ENCODE measurements at regions not wholly inside any gene's neighbourhood (a gene's known extent, or its start where the extent isn't known, plus 50 kb on each side); places are given as distances from the start of the nearest gene placed in this dataset.

- Mint-ChIP-seq H3K9me3 (peaks cover 2% of the 10 kb centered on the region), H3K27ac (no peak overlapping the region), H3K27me3 (ENCODE audit: insufficient read depth, low read depth) (peaks cover 2% of the 10 kb centered on the region), H3K36me3 (no peaks in the 10 kb centered on the region), H3K4me1 (peaks cover 21% of the 10 kb centered on the region), H3K4me3 (no peak overlapping the region)
- no peaks in the 10 kb centered on the region for H3K27me3 ChIP-seq
- H3K9me3 ChIP-seq (ENCODE audit: low read depth) = no peaks in the 10 kb centered on the region
- H3K4me3 ChIP-seq = no peak overlapping the region
- no peak overlapping the region for H3K9ac ChIP-seq
- no peaks in the 10 kb centered on the region for H3K79me2 ChIP-seq (ENCODE audit: low read depth)
- H3K4me2 ChIP-seq = no peak overlapping the region
- no peak for TF ChIP-seq EZH2phosphoT487 (IDR thresholded peaks at IDR 0.05)
- TF ChIP-seq CTCF (IDR thresholded peaks at IDR 0.05) = no peak
- no peak for TF ChIP-seq EZH2 (IDR thresholded peaks at IDR 0.05)
- no peaks in the 10 kb centered on the region for H3K36me3 ChIP-seq
- peaks cover 20% of the 10 kb centered on the region for H3K4me1 ChIP-seq
- no peak overlapping the region for H3K27ac ChIP-seq
- H4K20me1 ChIP-seq (ENCODE audit: low read depth) = no peaks in the 10 kb centered on the region
- H2AFZ ChIP-seq (replicated peaks) = no peak overlapping the region
- no peak for DNase-seq (ENCODE audit: low spot score)
- H3F3A ChIP-seq (ENCODE audit: low read depth) = no peaks in the 10 kb centered on the region
Observed at GRCh38 chr12:127781336-127781735, 485.6 kb upstream of the TMEM132C start.

- DNase-seq (ENCODE audit: low spot score) = no peak
- Mint-ChIP-seq H3K36me3 (no peaks in the 10 kb centered on the region), H3K27me3 (ENCODE audit: insufficient read depth, low read depth) (peaks cover 4% of the 10 kb centered on the region), H3K27ac (no peak overlapping the region), H3K9me3 (no peaks in the 10 kb centered on the region), H3K4me1 (peaks cover 19% of the 10 kb centered on the region), H3K4me3 (no peak overlapping the region)
- Histone ChIP-seq H2AFZ (replicated peaks) (no peak overlapping the region), H3K79me2 (ENCODE audit: low read depth) (no peaks in the 10 kb centered on the region), H3K9me3 (ENCODE audit: low read depth) (no peaks in the 10 kb centered on the region), H3K4me3 (no peak overlapping the region), H3K36me3 (no peaks in the 10 kb centered on the region), H3K4me1 (peaks cover 6% of the 10 kb centered on the region), H3K27me3 (no peaks in the 10 kb centered on the region), H3K9ac (no peak overlapping the region), H4K20me1 (ENCODE audit: low read depth) (no peaks in the 10 kb centered on the region), H3F3A (ENCODE audit: low read depth) (no peaks in the 10 kb centered on the region), H3K4me2 (no peak overlapping the region), H3K27ac (no peak overlapping the region)
- TF ChIP-seq CTCF (IDR thresholded peaks at IDR 0.05) (no peak), EZH2phosphoT487 (IDR thresholded peaks at IDR 0.05) (no peak), EZH2 (IDR thresholded peaks at IDR 0.05) (no peak)
Observed at GRCh38 chr12:127785540-127785939, 481.4 kb upstream of the TMEM132C start.

GRCh38 chr12:127785986-127786590 is 480.9 kb upstream of the TMEM132C start:
- Mint-ChIP-seq H3K27ac (peak overlapping the region; percentile 90), H3K27me3 (ENCODE audit: insufficient read depth, low read depth) (peaks cover 4% of the 10 kb centered on the region), H3K9me3 (no peaks in the 10 kb centered on the region), H3K4me1 (peaks cover 24% of the 10 kb centered on the region), H3K4me3 (no peak overlapping the region), H3K36me3 (no peaks in the 10 kb centered on the region)
- peaks cover 6% of the 10 kb centered on the region for H3K4me1 ChIP-seq
- H2AFZ ChIP-seq (replicated peaks) = no peak overlapping the region
- no peaks in the 10 kb centered on the region for H4K20me1 ChIP-seq (ENCODE audit: low read depth)
- H3K36me3 ChIP-seq = no peaks in the 10 kb centered on the region
- no peaks in the 10 kb centered on the region for H3K79me2 ChIP-seq (ENCODE audit: low read depth)
- H3K27ac ChIP-seq = no peak overlapping the region
- no peak for DNase-seq (ENCODE audit: low spot score)
- no peaks in the 10 kb centered on the region for H3F3A ChIP-seq (ENCODE audit: low read depth)
- no peak overlapping the region for H3K4me3 ChIP-seq
- no peak overlapping the region for H3K4me2 ChIP-seq
- H3K27me3 ChIP-seq = no peaks in the 10 kb centered on the region
- H3K9me3 ChIP-seq (ENCODE audit: low read depth) = no peaks in the 10 kb centered on the region
- no peak for TF ChIP-seq EZH2 (IDR thresholded peaks at IDR 0.05)
- no peak for TF ChIP-seq CTCF (IDR thresholded peaks at IDR 0.05)
- TF ChIP-seq EZH2phosphoT487 (IDR thresholded peaks at IDR 0.05) = no peak
- H3K9ac ChIP-seq = no peak overlapping the region
